Left renal pelvis (tissue), 4 donors: ENCODE measurements at regions not wholly inside any gene's neighbourhood (a gene's known extent, or its start where the extent isn't known, plus 50 kb on each side); places are given as distances from the start of the nearest gene placed in this dataset.

Experiments
- DNase-seq, 4 donors: peaks; one replicate each; pipeline ENCODE4 v3.0.0-alpha.2; 2013; ENCODE audit warnings: low read depth in 4 of 4, low spot score in 3 of 4

DNA sequence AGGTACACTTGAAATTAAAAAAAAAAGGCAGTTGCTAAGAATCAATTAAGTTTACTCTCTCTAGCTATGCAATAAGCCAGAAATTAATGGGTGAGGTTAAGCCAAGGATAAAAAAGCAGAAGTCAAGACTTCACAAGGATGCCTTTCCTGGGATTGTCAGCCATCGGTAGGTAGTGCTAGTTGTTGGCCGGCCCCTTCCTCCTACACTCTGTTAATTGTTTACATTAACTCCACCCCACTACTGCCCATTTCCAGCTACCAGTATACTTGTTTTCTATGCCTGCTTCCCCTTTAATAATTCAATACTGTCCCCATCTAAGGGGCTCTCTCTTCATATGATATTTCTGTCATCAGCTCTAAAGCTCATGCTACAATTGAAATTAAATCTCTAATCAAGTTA lies 461.0 kb downstream of the IPMK start:
- DNase-seq = no peak

DNA sequence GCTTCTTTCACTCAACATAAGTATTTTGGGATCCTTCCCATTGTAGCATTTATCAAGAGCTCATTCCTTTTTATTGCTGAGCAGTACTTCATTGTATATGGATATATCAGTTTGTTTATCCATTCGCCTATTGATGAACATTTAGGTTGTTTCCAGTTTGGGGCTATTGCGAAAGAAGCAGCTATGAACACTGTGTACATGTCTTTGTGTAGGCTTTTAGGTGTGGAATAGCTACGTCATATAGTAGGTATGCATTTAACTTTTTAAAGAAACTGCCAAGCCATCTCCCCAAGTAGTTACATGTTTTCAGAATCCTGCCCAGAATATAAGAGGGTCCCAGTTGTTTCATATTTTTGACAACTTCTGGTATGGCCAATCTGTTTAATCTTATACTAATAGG lies 468.1 kb downstream of the IPMK start:
- no peak for DNase-seq

DNA sequence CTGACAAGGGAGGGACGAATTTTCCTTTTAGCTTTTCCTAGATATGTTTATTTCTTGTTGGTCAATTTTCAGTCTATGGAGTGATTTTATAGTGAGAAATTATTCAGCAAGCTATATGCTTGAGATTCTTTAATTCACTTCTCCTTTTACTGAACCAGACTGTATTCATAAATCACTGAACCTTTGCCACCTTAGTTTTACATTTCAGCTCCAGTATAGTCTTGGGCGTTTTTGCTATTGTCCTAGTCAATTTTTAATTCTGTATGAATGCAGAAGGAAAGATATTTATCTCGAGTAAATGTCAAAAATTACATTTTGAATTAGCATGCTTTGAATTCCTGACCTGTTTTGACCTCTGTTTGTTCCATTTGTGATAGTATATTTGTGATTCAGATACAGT lies 468.9 kb downstream of the IPMK start:
- DNase-seq = no peak

DNA sequence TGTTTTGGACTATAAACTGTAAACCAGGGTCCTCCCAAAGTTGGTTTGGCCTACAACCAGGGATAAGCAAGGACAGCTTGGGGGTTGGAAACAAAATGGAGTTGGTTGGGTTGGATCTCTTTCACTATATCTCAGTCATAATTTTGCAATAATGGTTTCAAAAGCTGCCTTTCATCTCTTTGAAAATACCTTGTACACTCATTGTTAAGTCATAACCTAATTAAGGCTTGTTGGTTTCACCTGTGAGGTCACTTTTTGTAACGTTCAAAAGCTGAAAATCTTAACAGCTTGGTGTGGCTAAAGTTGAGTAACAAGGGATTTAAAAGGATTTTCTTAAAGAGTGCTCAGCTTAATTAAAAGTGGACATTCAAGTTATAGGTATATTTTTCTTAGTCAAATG lies 476.1 kb downstream of the IPMK start:
- DNase-seq = no peak

DNA sequence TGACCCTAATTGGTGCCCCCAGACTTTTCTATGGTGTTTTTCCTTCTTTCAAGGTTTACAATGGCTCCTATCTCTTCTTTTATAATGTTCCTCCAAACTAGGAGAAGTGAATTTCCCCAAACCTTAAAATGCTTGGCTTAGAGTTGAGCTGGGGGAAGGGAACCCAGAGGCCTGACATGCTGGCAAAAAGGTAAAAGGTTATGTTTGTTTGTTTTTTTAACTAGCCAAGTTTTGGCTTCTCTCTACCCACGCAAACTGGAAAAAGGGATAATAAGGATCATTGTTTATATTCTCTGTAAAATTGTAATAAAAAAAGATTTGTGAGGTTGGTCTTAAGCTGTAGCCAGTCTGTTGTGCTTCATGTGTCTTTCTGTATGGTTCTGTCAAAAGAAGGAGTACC lies 477.0 kb downstream of the IPMK start:
- DNase-seq = no peak

DNA sequence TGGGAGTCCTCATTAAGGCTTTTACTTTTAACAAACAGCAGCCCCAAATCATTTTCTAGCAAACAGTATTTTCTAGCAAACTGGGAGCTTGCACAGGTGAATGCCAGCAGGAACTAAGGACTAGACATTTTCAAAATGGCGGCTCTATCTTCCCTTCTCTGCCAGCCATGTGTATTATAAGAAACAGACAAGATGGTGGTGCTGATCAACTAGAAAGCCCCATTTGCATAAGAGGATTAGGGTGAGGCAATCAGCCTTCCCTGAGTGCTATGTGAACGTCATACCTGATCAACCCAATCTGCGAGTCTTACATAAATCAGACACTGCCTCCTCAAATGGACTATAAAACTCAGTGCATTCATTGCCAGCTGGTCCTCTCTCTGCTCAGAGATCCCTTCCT lies 479.6 kb downstream of the IPMK start:
- DNase-seq = no peak

DNA sequence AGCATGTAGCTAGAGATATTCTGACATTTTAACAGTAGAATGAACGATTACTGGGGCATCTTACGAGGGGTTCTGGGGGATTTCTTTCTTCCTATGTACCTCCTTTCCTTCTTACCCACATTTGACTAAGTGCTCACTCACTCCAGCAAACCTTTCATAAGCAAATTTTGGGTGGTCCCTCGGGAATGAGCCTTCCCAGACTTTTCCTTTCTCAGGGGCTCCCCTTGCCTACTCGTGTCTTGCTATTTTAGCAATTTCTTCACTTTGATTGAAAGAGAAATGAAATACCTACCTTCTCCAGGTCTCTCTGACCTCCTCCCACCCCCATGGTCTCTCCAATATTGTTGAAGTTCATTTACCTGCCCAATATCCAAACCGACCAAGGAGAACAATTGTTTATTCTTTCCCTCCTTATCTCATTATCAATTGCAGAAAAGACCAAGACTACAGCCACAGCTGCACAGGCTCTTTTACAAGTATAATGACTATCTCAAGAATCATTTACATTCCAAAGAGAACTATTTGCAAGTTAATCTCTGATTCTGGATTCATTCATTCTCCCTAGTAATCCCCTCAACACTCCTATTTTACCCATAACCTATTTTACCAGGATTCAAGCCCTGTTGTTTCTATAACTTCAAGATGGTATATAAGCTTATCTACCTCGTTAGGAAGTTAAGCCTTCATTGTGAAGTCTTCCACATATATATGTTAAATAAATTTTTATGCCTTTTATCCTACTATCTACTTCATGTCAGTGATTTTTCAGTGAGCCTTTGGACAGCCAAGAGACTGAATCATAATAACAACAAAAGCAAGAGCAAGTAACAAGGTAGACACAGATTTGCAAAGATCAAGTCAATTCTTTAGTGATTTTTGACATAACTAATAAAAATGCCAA lies 480.6 kb downstream of the IPMK start:
- no peak for DNase-seq

DNA sequence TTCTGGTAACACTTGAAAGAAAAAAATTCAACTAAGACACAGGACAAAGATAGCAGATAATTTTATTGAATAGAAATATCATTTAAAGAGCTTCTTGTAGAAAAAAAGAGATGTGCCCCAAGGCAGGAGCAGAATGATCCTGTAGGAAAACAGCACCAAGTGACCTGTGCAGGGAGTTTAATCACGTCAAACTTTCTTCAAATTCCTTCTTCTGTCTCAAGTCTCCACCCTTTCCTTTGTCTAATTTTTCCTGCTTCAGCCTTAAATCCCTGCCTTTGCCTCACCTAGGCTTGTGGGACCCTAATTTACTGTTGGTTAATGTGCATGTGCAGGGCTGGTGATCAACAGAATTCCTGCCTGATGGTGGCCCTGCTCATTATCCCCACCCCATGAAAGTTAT lies 481.4 kb downstream of the IPMK start:
- DNase-seq = no peak

DNA sequence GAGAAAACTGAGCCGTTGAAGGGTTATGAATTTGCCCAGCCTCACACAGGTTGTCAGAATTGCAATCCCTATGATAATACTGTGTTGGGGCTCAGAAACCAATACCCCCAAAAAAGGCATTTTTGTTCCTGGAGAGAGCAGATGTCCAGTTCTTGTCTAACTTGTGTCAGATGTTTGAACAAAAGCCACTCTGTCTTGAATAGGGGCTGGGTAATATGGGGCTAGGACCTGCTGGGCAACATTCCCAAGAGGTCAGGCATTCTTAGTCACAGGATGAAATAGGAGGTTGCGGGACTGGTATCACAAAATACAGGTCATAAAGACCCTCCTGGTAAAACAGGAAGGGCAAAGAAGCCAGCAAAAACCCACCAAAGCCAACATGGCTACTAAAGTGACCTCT lies 482.1 kb downstream of the IPMK start:
- no peak for DNase-seq

DNA sequence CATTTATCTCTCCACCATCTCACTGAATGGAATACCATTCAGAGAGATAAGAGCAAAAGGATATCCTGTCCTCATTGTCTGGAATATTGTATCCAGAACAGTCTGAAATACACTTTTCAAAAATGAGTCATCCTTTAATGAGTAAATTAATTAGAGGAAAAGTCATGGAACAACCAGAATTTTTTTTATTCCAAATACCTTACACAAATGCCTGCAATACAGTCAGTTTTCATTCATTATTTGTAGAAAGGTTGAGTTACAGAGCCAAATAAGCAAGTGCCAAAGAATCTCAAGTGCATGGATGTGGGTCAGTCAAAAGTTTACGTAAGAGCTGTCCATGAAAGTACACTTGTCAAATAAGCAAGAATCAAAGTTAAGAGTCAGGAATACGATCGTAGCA lies 482.6 kb downstream of the IPMK start:
- DNase-seq = no peak

DNA sequence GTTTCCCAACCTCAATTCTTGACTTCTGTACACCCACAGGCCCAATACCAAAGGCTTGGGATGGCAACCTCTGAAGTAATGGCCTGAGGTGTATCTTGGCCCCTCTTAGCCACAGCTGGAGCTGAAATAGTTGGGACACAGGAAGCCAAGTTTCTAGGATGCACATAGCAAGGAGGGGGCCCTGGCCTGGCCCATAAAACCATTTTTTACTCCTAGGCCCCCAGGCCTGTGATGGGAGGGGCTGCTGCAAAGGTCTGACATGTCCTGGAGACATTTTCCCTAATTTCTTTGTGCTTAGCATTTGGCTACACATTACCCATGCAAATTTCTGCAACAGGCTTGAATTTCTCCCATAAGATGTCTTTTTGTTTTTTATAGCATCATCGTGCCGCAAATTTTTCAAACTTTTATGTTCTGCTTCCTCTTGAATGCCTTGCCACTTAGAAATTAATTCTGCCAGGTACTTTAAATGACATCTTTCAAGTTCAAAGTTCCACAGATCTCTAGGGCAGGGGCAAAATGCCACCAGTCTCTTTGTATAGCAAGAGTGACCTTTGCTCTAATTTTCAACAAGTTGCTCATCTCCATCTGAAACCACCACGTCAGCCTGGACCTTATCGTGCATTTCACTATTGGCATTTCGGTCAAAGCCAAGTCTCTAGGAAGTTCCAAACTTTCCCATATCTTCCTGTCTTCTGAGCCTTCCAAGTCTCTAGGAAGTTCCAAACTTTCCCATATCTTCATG lies 490.8 kb downstream of the IPMK start:
- DNase-seq = no peak

DNA sequence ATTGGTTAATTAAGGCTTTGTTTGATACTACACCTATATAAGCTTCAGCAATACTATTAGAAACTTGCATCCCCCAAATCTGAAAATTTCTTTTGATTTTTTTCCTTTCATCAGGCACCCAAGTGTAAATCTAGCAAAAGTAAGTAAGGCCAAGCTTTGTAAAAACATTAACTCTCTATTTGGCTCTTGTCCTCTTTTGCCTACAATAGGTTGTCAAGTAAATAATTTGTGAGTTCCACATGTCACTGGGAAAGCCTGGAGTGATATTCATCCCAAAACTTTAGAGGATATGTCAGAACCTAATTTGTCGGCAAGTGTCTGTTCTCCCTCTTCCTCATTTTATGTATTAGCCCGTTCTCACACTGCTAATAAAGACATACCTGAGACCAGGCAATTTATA lies 492.4 kb downstream of the IPMK start:
- no peak for DNase-seq

DNA sequence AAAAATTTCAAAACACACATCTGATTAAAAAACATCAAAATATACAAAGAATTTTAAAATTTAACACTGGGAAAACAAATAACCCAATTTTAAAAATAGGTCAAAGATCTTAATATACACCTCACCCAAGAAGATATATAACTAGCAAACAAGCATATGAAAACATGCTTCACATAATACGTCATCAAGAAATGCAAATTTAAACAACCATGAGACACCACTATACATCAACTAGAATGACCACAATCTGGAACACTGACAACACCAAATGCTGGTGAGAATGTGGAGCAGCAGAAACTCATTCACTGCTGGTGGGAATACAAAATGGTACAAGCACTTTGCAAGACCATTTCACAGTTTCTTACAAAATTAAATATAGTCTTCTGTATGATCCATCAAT lies 498.4 kb downstream of the IPMK start:
- no peak for DNase-seq

DNA sequence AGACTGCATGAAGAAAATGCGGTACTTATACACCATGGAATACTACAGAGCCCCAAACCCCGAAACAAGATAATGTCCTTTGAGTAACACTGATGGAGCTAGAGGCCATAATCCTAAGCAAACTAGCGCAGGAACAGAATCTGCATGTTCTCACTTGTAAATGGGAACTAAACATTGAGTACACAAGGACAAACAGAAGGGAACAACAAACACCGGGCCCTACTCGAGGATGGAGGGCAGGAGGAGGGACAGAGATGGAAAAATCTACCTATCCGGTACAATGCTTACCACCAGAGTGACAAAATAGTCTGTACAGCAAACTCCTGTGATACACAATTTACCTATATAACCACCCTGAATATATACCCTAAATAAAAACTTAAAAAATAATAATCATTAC lies 507.9 kb downstream of the IPMK start:
- no peak for DNase-seq

DNA sequence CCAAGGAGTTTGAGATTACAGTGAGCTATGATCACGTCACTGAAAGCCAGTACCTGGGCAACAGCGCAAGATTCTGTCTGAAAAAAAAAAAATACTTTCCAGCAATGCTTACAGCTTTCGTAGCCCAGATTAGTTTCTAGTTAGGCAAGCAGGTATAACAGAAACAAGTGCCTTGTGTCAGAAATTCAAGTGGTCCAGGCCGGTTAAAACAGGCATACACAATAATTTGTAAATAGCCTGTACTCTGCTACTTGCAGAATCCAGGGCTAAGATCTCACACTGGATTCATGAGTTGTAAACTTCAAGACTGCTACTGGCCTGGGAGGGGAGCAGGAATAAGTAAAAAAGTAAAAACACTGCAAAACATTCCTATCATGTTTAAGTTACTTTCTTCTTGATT lies 512.9 kb downstream of the IPMK start:
- DNase-seq = no peak

DNA sequence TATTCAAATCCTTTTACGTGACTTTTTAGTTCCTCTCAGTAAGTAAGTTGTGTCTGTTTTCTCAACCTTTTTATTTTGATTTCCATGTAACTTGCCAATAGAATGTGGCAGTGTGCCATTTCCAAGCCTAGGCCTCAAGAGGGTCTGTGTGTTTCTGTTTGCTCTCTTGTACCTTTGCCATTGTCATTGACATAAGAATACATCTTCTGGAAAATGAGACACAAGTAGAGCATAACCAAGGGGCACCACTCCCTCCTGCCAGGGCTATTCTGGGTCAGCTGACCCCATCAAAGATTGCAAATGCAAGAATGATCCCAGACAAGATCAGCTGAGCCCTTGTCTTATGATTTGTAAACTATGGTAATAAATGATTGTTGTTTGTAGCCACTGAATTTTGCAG lies 524.0 kb downstream of the IPMK start:
- no peak for DNase-seq

DNA sequence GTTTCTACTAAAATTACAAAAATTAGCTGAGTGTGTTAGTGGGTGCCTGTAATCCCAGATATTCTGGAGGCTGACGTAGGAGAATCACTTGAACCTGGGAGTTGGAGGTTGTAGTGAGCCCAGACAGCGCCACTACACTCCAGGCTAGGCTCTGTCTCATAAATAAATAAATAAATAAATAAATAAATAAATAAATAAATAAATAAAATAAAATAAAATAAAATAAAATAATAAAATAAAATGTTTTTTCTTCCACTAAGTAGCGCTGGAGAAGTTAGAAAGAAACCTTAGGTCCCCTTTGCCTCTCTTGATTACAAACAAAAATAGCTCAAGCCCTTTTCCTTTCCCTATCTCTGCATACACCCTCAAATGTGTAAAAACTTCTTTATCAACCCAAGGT lies 525.9 kb downstream of the IPMK start:
- no peak for DNase-seq

DNA sequence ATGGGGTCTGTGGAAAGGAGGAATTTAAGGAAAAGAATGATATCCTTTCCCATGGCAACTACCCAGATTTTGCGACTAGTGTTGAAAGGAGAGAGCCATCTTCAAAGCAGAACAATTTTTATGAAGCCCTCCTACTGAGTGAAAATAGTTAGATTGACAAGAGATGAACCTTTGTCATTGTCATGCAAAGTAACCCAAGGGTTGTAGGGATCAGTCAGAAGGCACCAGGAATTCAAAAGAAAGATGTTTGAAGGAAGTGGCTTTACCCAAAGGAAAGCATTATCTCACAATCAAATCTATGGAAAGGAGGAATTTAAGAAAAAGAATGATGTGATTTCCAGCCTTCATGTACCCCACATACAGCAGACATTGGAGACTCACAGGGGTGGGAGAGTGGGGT lies 544.4 kb downstream of the IPMK start:
- DNase-seq = no peak

DNA sequence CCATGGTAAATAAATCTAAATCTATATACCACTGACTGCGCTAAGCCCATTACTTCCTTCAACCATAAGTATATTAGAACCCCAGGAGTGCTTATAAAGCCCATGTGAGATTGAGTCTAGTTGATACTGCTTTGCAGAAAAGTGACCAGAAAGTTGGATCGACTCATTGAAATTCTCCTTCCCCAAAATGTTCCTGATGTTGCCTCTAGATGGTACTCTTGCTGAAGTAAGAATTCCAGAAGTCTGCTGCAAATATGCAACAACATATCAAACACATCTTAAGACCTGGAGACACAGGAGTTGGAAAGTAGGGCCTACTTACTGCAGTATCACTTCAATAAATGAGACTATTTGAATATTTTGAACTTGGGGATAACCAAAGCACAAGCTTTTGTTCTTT lies 550.8 kb downstream of the IPMK start:
- no peak for DNase-seq

DNA sequence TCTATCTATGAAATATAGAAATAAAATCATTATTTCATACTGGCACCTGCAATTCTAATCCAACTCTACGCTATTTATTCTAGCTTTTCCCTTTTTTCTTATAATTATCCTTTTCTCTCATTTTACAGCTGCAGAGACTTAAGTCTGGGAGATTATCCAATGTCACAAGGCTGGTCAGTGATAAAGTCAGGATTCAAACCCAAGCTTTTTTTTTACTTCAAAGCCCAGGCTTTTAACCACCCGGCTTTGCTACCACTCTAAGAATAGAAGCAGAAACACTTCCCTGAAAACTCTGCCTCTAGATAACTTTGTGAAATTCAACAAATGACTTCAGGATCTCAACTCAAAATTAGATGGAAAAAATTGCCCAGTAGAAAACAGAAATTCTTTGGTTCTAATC lies 552.5 kb downstream of the IPMK start:
- DNase-seq = no peak

DNA sequence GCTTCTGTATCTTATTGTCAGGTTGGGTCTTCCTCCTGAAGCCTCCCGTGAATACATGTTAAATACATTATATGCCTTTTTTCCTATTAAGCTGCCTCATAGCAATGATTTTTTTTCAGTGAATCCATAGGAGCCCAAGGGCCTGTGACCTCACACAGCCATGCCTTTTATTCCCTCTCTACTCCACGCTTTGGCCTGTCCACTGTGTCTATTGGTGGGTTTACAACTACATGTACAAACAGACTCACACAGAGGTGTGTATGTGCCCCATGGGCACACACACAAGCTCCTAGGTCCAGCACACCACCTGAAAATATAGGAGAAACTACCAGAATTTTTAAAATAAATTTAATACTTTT lies 560.4 kb downstream of the IPMK start:
- no peak for DNase-seq

DNA sequence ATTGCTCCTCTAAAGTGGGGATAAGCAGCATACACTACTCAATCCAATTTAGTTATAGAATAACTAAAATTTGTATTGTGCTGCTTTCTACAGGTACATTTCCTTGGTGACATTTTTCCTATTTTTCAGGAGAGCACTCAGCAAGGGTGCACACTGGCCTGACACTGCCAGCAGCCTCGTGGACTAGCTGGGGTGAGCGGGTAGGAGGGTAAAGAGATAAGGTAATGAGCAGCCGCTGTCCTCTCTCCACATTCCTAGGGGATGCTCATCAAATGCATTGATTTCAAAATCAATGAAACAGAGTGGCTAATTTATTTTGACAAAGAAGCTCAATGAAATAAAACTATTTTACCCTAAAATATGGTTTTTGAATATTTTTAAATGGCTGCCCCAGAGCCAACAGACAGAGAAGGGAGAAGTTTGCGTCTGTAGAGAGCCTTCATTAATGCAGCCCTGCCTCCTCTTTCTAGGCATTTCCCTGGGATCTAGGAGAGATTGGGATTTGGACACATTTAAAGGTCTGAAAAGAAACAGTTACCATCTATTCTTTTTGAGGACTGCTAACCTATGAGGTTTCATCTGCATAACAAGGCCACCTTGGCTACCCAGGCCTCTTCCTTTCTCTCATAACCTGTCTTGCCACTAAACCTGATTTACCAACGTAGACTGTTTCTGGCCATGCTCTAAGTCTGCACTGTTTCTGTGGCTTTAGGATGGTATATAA lies 561.0 kb downstream of the IPMK start:
- DNase-seq = no peak
